Jurkat, Clone E6-1 (cell line): ENCODE measurements at regions not wholly inside any gene's neighbourhood (a gene's known extent, or its start where the extent isn't known, plus 50 kb on each side); places are given as distances from the start of the nearest gene placed in this dataset.
A peak's percentile ranks its signal among the peaks of the same experiment; 100 is the strongest.

ENCODE experiments used
- DNase-seq: peaks from one replicate; pipeline ENCODE4 v3.0.0-alpha.2; 2011; ENCODE audit warnings: low read depth, low spot score
- H3K4me3 ChIP-seq: 2 replicates; pipeline ENCODE4 v1.5.1; 2011; ENCODE audit warnings: mild to moderate bottlenecking, low read length, control low read depth, moderate library complexity

- no peak overlapping the region for H3K4me3 ChIP-seq
- no peak for DNase-seq
Observed at GRCh38 chr21:25300632-25301031, 306.6 kb downstream of the MRPL39 start.

GRCh38 chr21:25298512-25299491 lies 308.5 kb downstream of the MRPL39 start:
- DNase-seq: no peak
- H3K4me3 ChIP-seq: no peak overlapping the region

- DNase-seq: no peak
- H3K4me3 ChIP-seq: no peak overlapping the region
Observed at GRCh38 chr21:25297117-25297516, 310.2 kb downstream of the MRPL39 start.

DNA sequence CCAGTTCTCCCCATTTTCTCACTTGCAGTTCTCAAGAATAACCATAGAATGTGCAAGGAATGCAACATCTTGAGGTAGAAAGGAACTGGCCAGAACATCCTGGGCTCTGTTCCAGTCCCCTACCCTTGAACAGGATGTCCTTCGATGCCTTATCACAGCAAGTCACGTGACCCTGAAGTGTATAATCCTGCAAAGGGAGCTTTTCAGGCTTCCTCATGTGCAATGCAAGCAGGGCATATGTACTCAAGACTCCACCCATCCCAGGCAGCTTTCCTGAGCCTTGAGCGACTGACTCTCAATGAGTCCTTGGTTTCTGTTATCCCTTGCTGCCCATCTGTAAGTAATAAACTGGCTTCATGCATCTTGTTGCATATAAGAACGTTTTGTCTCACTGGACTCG lies 311.0 kb downstream of the MRPL39 start:
- no peak for DNase-seq

GRCh38 chr21:25292396-25292795 lies 314.9 kb downstream of the MRPL39 start:
- no peak for DNase-seq
- no peak overlapping the region for H3K4me3 ChIP-seq

More for the DNA sequence above, 311.0 kb downstream of the MRPL39 start:
- H3K4me3 ChIP-seq: no peak overlapping the region

GRCh38 chr21:25283720-25284119 lies 323.6 kb downstream of the MRPL39 start:
- H3K4me3 ChIP-seq: no peak overlapping the region
- peak; percentile 48 for DNase-seq

- no peak for DNase-seq
- no peak overlapping the region for H3K4me3 ChIP-seq
Observed at GRCh38 chr21:25281134-25281533, 326.1 kb downstream of the MRPL39 start.

- H3K4me3 ChIP-seq: no peak overlapping the region
- no peak for DNase-seq
Observed at GRCh38 chr21:25280061-25280460, 327.2 kb downstream of the MRPL39 start.

DNA sequence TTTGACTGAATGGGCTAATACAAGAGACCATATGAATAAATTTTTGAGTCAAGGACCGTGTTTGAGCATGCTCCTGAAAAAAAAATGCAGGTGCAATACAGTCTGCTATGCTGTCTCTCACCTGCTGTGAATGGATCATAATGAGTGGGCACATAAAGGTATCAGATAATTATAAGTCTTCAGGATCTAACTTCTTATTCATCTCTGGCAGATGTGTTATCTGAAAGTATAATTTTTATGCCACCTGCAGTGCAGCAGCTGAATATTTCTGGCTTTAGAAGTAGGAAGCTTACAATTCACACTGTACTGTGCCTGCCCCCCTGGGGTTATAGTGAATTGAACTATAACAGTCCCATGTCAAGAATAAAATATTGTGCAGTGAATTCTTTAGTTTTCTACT lies 333.3 kb downstream of the MRPL39 start:
- no peak for DNase-seq

DNA sequence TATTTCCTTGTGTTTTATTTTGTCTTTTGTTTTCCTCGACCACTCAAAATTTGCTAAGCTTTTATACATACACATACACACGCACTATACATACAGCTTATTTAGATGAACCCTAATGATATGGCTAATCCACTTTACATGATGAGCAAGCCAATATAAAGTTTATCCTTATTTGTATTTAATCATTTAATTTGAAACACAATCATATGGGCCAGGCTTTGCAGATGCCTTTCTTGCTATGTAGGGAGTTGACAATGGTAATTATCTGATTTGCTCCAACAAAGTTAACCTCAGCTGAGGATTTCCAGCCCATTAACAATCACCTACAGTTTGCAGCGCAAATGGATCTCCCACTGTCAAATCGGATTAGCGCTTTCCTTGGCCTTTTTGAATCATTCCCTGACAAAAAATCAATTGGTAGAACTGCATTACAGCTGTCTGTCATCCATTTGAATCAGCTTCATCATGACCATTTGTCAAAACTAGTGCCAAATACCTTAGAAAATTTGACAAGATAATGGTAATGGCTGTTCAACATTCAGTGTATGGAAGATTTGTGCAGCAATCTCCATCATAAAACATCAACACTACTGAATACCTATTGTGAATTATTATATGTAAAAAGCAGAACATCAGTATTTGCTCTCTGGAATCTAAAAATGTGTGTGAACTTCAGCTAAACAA lies 352.6 kb downstream of the MRPL39 start:
- DNase-seq: no peak

More for the DNA sequence above, 333.3 kb downstream of the MRPL39 start:
- H3K4me3 ChIP-seq: no peak overlapping the region

DNA sequence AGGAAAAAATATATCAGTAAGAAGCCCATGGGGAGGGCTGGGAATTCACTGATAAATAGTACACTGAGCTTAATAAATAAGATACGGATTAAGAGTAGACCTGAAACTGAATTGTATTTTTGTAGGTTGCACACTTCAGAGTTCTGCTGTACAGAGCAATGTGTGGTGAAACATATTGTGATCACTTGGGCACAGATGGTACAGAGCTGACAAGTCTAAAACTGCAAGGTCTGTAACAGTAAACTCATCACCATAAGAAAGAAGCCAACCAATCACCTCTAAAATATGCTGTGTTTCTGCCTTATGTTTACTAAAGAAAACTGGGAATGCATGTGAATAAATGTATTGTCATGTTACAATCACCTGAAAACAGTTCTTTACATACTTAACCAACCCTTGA lies 360.7 kb downstream of the MRPL39 start:
- DNase-seq: no peak
- no peak overlapping the region for H3K4me3 ChIP-seq

More for the DNA sequence above, 352.6 kb downstream of the MRPL39 start:
- no peak overlapping the region for H3K4me3 ChIP-seq

DNA sequence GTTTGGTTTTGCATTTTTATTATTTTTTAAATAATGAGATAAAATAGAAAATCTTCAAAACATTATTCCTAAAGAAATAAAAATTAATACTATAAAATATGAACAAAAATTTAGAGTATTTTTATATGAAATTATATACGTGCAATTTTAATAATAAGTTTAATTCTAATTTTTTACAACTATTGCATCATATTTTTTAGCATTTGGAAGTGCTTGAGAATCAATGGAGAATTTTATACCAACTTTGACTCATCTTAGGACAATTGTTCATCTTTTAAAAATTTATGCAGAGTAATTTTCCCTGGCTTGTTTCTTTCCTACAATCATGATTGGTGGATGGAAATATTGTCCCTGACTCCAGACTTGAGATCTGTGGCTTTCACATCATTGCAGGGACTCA lies 362.5 kb downstream of the MRPL39 start:
- H3K4me3 ChIP-seq: no peak overlapping the region
- no peak for DNase-seq

DNA sequence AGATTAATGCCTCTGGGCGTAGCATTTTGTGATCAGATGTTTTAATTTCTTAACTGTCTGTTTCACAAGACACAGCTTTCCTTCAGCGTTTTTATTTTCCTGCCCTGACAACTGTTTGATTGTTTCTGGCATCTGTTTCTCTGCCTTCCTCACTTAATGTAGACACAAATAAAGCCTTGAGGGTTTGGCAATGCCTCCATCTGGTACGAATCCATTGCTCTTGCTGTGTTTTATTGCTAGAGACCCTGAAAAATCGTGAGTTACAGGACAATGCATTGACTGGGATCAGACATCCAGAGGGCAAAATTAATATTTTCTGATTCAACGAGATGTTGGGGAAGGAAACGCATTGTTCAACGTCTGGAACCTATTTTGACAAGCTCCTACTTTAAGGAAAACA lies 363.5 kb downstream of the MRPL39 start:
- DNase-seq: no peak

GRCh38 chr21:25240974-25241373 lies 366.3 kb downstream of the MRPL39 start:
- no peak for DNase-seq
- no peak overlapping the region for H3K4me3 ChIP-seq

More for the DNA sequence above, 363.5 kb downstream of the MRPL39 start:
- H3K4me3 ChIP-seq: no peak overlapping the region

- DNase-seq: no peak
- no peak overlapping the region for H3K4me3 ChIP-seq
Observed at GRCh38 chr21:25234857-25235801, 372.2 kb downstream of the MRPL39 start.

GRCh38 chr21:25220954-25221353 lies 386.3 kb downstream of the MRPL39 start:
- H3K4me3 ChIP-seq: no peak overlapping the region
- DNase-seq: no peak

DNA sequence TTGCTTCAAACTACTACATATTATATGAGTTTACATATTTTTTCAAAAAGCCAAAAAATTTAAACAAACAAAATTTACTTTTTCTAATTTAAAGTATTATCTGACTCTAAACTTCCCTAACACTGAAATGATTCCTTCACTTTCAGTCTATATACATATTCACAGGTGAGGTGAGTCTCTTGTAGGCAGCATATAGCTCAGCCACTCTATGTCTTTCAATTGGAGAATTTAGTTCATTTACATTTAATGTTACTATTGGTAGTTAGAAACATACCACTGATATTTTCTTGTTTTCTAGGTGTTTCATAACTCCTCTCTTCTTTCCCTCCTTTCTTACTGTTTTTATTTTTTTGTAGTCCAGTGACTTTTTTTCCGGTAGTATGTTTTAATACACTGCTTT lies 387.1 kb downstream of the MRPL39 start:
- H3K4me3 ChIP-seq: no peak overlapping the region
- no peak for DNase-seq

- no peak for DNase-seq
- H3K4me3 ChIP-seq: no peak overlapping the region
Observed at GRCh38 chr21:25215698-25216384, 391.4 kb downstream of the MRPL39 start.

- DNase-seq: no peak
- no peak overlapping the region for H3K4me3 ChIP-seq
Observed at GRCh38 chr21:25214676-25215075, 392.6 kb downstream of the MRPL39 start.
